Stomach (tissue), 8 donors: ENCODE measurements at regions not wholly inside any gene's neighbourhood (a gene's known extent, or its start where the extent isn't known, plus 50 kb on each side); places are given as distances from the start of the nearest gene placed in this dataset.

Experiments used
- DNase-seq, 2 donors: peaks; one replicate each; pipeline versions ENCODE4 v3.0.0 to v3.0.0-alpha.2; 2013 to 2019
- H3K27ac ChIP-seq, 5 donors: fragments of 200-600 bp in 4 of 5; sonication (generic) in 4 of 5; one replicate each; pipeline ENCODE4 v1.5.1; 2013 to 2019; ENCODE audit warnings: mild to moderate bottlenecking in 1 of 5, moderate library complexity in 1 of 5
- H3K27me3 ChIP-seq, 3 donors: fragments of 200-600 bp; sonication (generic); one replicate each; pipeline ENCODE4 v1.5.1; 2017 to 2019; ENCODE audit warnings: mixed run types in 1 of 3
- H3K36me3 ChIP-seq, 4 donors: fragments of 200-600 bp; sonication (generic); 1 replicate in 3 of 4; 2 replicates in 1 of 4; pipeline ENCODE4 v1.5.1; 2016 to 2019
- H3K4me1 ChIP-seq, 4 donors: fragments of 200-600 bp; sonication (generic); one replicate each; pipeline ENCODE4 v1.5.1; 2016 to 2019
- H3K4me3 ChIP-seq, 4 donors: fragments of 200-600 bp; sonication (generic) in 3 of 4; one replicate each; pipeline ENCODE4 v1.5.1; 2016 to 2019; ENCODE audit warnings: mild to moderate bottlenecking in 1 of 4
- H3K9me3 ChIP-seq, 4 donors: fragments of 200-600 bp; sonication (generic); one replicate each; pipeline ENCODE4 v1.5.1; 2016 to 2019
- CTCF ChIP-seq, 7 experiments: fragments of 450-650 bp in 4 of 7; fragments of 200-600 bp in 3 of 7; sonication (generic) in 3 of 7; IDR thresholded peaks; one replicate each; pipeline ENCODE4 v1.5.1; 2016 to 2019; ENCODE audit warnings: antibody characterized with exemption in 7 of 7, control low read depth in 2 of 7, mild to moderate bottlenecking in 1 of 7
- EP300 ChIP-seq: sonication (generic); formaldehyde crosslinking; IDR thresholded peaks from one replicate; pipeline ENCODE4 v1.6.1; 2017; ENCODE audit warnings: antibody characterized with exemption
- POLR2A ChIP-seq, 4 donors: fragments of 450-650 bp; IDR thresholded peaks; one replicate each; pipeline ENCODE4 v1.6.1; 2016; ENCODE audit warnings: antibody characterized with exemption in 4 of 4, control low read depth in 2 of 4, mild to moderate bottlenecking in 1 of 4, moderate library complexity in 1 of 4
- POLR2AphosphoS5 ChIP-seq, 3 donors: sonication (generic); formaldehyde crosslinking; IDR thresholded peaks; one replicate each; pipeline ENCODE4 v1.6.1; 2016; ENCODE audit warnings: antibody characterized with exemption in 3 of 3
- WGBS, 5 donors: extraction: QIAGEN DNeasy Blood & Tissue Kit in 3 of 5; methylation state at CpG; one replicate each; pipeline versions ENCODE4 v1.1.5 to v1.1.7; 2013 to 2018; 5-methylcytosine and 5-hydroxymethylcytosine counted together
- intact Hi-C: fragments of 100-400 bp; cut with DNase I; formaldehyde crosslinking; loops from one replicate; pipeline ENCODE4 v1.15.1; 2023; ENCODE audit warnings: low total_unique reads
- donor health status: healthy with polysubstance abuse.
- donor health status: Bipolar disorder and iron deficiency.
- donor health status: healthy.

GRCh38 chr21:29453511-29453910, 154.8 kb downstream of the BACH1 start:
- Histone ChIP-seq H3K4me3 (no peak overlapping the region), H3K36me3 (no peaks in the 10 kb centered on the region), H3K27me3 (no peaks in the 10 kb centered on the region), H3K9me3 (peaks cover 0 to 12% (median 6%) of the 10 kb centered on the region in 4 donors), H3K27ac (no peak overlapping the region), H3K4me1 (no peaks in the 10 kb centered on the region)
- intact Hi-C loops: no loop called here
- TF ChIP-seq CTCF (IDR thresholded peaks at IDR 0.05): no peak
- no peak for TF ChIP-seq POLR2A (IDR thresholded peaks at IDR 0.05)
- no peak for TF ChIP-seq POLR2AphosphoS5 (IDR thresholded peaks at IDR 0.05)
- no peak for TF ChIP-seq EP300
- peak in 1 of 2 donors; percentile 11 for DNase-seq
- 75 to 93% (median 87%) methylated on average over 3 of the region's 3 CpGs for WGBS, 5 donors

- 32 to 62% (median 43%) methylated on average over 1 of the region's 1 CpG for WGBS, 5 donors
- peaks cover 0 to 6% (median 2%) of the 10 kb centered on the region in 4 donors for H3K9me3 ChIP-seq
- intact Hi-C loops: no loop called here
These were observed 155.5 kb downstream of the BACH1 start for GRCh38 chr21:29454179-29454578.

GRCh38 chr21:29462479-29462878, 163.8 kb downstream of the BACH1 start:
- no peak for DNase-seq
- Histone ChIP-seq H3K27ac (no peak overlapping the region), H3K9me3 (no peaks in the 10 kb centered on the region), H3K4me1 (no peaks in the 10 kb centered on the region), H3K27me3 (no peaks in the 10 kb centered on the region), H3K4me3 (no peak overlapping the region), H3K36me3 (peaks cover 0 to 12% (median 2%) of the 10 kb centered on the region in 4 donors)
- intact Hi-C loops: no loop called here
- WGBS, 5 donors: 85 to 100% (median 93%) methylated on average over 1 of the region's 1 CpG
- TF ChIP-seq EP300: no peak
- TF ChIP-seq POLR2A (IDR thresholded peaks at IDR 0.05): no peak
- no peak for TF ChIP-seq CTCF (IDR thresholded peaks at IDR 0.05)
- no peak for TF ChIP-seq POLR2AphosphoS5 (IDR thresholded peaks at IDR 0.05)

More at GRCh38 chr21:29454179-29454578, 155.5 kb downstream of the BACH1 start:
- TF ChIP-seq POLR2A (IDR thresholded peaks at IDR 0.05) (no peak), CTCF (IDR thresholded peaks at IDR 0.05) (no peak), POLR2AphosphoS5 (IDR thresholded peaks at IDR 0.05) (no peak), EP300 (no peak)
- no peak for DNase-seq
- Histone ChIP-seq H3K27me3 (no peaks in the 10 kb centered on the region), H3K4me1 (no peaks in the 10 kb centered on the region), H3K36me3 (no peaks in the 10 kb centered on the region), H3K27ac (no peak overlapping the region), H3K4me3 (no peak overlapping the region)

- no peaks in the 10 kb centered on the region for H3K9me3 ChIP-seq
- 82 to 91% (median 88%) methylated on average over 2 of the region's 2 CpGs for WGBS, 5 donors
- H3K4me3 ChIP-seq: no peak overlapping the region
- H3K27ac ChIP-seq: no peak overlapping the region
- H3K4me1 ChIP-seq: no peaks in the 10 kb centered on the region
- intact Hi-C loops: no loop called here
- TF ChIP-seq EP300 (no peak), POLR2A (IDR thresholded peaks at IDR 0.05) (no peak), CTCF (IDR thresholded peaks at IDR 0.05) (no peak), POLR2AphosphoS5 (IDR thresholded peaks at IDR 0.05) (no peak)
- H3K36me3 ChIP-seq: peaks cover 0 to 6% (median 2%) of the 10 kb centered on the region in 4 donors
- H3K27me3 ChIP-seq: no peaks in the 10 kb centered on the region
- no peak for DNase-seq
These were observed 166.8 kb downstream of the BACH1 start for GRCh38 chr21:29465546-29465945.
